Activated CD4-positive, CD25-positive, alpha-beta regulatory T cell (primary cell): ENCODE measurements at regions not wholly inside any gene's neighbourhood (a gene's known extent, or its start where the extent isn't known, plus 50 kb on each side); places are given as distances from the start of the nearest gene placed in this dataset.

ENCODE experiments used
- DNase-seq, 4 experiments: peaks; one replicate each; lab custom pipeline; 2025; lab: John Stamatoyannopoulos, UW

DNA sequence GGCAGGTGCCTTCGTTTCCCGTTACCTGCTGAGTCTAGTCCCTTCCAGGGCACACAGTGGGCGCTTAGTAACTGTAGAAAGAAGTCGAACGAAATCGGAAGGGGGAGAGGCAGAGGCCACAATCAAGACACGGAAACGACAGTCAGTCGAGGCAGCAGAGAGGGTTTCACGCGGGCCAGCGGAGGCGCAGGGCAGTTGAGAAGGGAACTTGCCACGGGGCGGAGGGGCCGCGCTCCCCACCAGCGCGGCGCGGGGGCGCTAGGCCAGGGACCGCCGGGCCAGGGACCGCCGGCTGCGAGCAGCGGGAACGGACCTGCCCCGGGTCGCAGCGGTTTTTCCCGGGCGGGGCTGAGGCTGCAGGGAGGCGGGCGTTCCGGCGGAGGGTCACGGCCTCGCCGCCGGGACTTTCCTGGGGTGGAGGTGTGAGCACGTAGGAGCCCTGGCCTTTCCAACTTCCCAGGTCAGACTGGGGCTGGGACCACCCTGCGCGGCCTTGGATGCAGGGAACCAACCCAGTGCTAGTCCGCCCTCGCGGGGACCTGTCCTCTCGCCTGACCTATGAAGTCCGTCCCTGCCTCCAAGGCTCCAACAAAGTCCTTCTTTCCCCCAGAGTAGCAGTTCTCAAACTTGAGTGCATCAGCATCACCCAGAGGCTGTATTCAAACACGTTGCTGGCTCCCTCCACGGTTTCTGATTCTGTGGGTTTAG is 150.1 kb upstream of the FGGY start:
- DNase-seq: peak in 3 of 4 experiments; percentile 7 to 30 (median 9)

DNA sequence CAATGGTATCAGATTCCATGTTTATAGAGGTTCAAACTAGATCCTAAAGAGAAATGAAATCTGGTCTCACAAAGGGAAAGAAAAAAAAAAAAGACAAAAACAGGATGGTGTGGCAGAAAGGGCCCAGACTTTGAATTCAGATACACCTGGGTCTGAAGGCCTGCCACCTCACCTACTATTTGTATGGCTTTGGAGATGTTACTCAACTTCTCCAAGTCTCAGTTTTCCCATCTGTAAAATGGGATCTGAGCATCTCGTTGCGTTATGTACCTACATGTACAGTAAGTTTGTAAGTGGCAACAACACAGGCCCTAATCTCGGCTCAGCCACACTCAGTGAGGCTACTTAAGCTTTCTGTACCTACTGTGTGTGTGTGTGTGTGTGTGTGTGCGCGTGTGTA is 147.5 kb upstream of the FGGY start:
- no peak for DNase-seq

DNA sequence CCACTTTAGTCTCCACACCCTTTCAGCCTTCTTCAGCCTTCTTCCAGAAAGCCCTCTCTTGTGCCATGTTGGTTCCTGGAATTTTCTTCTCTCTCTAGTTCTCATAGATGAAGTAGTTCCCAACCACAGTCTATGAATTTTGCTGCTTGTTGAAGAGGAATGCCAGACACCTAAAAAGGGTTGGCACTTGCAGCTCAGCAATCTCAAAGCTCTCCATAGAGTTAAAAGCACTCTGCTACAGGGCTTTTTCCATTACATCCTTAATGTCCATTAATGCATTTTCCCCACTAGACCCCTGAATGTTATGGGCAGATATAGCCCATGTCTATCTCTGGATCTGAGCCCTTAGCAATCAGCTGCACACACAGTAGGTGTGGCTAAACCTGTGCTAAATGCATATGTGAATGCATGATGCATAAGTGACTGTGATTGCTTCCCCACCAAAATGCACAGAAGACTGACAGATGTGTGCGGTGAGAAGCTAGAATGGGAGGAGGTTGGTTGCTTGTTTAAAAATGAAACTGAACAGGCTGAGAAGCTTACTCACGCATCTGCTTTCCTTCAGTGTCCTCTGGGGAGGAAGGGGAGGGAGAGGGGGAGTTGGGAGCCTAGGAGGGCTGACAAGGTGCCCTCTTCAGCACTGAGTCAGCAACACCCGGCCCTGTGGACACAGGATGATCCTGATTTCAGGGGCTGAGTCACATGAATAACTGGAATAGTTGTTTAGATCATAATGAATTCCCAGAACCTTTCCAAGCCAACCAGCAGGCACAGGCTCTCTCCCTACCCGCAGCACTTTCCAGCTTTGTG is 146.1 kb upstream of the FGGY start:
- no peak for DNase-seq

DNA sequence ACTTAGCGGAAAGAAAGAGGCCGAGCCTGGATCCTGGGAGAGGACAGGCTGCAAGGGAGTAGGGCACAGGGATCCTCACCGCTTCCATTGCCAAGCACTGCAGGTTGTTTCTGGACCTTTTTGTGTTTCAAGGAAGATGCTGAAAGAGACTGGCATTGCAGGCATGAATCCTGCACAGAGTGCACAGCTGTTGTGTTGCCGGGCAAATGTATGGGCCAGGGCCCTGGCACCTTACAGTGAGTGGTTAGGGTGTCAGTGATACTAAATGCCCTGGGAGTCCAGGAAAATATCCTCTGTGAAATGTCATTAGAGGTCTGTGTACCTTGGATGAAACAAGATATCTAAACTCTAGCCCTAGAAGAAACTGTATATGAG is 145.5 kb upstream of the FGGY start:
- no peak for DNase-seq

DNA sequence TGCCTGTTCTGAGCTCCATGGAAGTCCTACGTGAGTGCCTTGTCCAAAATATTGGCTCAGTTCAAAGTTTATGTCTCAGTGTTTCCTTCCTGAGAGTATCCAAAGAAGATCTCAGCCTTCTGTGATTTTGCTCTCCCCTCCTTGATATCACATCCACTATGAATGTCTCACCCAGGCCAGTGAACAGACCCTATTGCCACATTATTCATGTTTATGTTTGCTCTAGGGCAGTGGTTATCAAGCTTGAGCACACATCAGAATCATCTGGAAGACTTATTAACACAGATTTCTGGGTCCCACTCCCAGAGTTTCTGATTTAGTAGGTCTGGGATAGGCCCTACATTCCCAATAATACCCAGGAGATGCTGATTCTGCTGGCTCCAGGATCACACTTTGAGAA is 145.0 kb upstream of the FGGY start:
- no peak for DNase-seq

DNA sequence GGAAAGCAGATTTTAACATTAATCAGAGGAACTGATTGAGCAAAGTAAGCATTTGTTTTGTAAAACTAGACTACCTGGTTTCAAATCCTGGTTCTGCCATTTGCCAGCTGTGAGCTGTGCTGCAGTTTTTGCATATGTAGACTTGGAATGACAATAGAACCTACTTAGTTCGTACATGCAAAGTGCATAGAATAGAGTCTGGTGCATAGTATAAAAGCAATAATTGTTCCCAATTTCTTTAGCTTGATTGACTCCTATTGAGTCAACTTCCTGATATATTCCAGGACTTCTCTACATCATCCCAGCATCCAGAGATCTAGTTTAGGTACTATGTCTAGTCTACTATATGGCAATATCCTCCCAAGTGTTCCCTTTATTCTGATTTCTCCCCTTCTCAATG is 144.4 kb upstream of the FGGY start:
- no peak for DNase-seq

DNA sequence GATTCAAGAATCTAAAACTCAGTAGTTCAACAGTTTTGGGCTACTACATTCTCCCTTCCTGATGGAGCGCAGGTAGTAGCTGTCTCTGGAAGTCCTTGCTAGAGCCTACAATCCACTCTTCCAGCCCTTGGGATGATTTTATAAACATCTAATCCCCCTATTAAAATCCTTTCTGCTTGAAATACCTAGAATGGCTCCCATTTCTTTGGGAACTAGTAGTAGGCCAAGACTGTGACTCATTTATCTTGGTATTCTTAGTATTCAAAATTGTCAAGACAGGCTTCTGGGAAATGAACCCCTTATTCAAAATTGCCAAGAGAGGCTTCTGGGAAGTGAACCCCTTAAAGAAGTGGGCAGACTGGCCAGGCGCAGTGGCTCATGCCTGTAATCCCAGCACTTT is 142.5 kb upstream of the FGGY start:
- no peak for DNase-seq

DNA sequence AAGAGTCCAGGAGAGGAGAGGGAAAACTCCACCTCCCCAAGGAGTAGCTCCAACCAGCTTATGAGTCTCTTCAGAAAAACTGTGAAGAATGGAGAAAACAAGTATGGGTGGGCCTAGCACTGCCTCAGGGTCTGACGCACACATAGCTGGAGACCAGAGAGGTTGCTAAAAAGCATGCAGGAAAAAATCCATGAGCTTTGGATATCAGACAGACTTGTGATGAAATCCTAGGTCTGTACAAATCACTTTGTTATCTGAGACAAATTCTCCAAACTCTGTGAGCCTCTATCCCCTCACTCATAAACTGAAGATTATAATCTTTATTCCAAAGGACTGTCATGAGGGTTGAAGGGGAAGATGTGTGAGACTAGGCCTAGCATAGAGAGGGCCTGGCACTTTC is 141.5 kb upstream of the FGGY start:
- DNase-seq: no peak

DNA sequence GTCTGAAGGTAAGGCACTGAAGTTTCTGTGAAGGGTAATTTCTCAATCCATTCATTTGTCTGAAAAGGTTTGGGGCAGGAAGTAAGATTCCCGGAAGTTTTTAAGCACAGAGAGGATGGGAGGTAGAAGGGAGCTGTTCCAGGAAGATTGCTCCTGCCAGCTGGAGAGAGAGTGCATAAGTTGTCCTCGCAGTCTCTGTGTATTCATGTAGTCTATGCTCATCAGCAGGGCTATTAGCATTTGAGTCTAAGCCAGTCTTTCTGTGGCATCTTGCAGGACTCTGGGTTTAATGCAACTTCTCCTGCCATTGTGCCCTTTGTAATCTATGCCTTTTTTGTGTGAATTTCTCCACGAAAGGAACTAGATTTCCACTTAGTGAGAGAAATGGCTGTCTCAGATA is 140.8 kb upstream of the FGGY start:
- DNase-seq: no peak

DNA sequence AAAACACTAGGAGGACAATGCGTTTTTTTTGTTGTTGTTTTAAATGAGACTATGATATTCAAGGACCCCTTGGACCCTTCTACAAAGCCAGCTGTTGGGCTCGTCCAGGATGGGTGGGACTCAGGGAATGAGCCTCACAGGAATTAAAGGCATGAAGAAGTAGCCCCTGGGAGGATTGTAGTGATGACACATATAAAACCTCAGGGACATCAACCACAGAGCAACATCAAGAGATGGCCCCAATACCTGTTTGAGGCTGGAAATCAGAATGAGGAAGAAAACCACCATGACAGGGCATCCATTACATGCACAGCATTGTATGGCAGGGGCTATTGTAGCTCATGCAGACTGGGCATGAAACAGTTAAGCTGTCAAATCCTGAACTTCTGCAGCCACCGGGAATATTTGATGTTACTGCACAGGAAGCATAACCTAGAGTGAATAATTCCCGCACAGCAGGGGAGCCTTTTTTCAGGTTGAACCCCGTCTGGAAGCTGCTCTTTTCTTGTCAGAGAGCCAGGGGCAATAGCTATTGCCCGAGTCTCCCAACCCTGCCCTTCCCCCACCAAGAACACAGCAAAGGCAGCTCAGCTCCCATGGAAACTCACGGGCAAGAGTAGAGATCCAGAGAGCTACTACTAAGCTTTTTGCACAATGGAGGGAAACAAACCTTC is 140.2 kb upstream of the FGGY start:
- DNase-seq: no peak

DNA sequence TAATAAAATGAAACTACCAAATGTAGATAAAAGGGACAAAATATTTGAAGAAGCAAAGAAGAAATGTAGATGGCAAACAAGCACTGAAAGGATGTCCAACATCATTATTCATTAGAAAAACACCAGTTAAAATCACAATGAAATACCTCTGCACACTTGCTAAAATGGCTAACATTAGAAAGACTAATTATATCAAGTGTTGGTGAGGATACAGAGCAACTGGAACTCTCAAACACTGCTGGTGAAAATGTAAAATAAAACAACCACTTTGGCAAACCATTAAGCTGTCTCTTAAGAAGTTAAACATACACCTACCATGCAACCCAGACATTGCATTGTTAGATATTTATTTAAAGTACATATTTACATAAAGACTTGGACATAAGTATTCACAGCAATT is 138.6 kb upstream of the FGGY start:
- no peak for DNase-seq

DNA sequence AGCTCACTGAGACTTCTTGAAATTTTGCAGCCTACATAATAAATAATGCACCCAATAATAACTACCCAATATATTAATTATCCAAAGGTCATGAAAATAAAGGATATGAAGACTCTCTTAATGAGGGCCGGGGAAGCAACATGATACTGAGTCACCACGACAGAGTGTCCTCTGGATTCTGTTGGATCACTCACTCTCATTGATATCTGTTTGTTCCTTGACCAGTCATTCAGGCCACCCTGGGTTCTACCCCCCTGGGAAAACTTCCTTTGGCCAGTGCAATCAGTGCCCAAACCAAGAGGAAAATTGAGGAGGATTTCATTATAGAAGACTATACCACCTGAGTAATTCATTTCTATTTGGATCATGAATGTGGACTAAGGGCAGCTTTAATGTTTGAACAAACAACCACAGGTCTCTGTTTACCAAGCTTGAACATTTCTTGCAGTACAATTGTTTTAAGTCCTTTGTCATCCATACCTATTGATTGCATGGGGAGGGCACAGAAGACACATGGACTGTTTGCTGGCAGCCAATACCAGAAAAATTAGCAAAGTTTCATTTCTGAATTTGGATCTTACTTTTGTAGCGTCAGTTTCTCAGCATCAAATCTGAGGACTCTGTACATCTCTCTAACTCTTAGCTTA is 137.2 kb upstream of the FGGY start:
- no peak for DNase-seq

DNA sequence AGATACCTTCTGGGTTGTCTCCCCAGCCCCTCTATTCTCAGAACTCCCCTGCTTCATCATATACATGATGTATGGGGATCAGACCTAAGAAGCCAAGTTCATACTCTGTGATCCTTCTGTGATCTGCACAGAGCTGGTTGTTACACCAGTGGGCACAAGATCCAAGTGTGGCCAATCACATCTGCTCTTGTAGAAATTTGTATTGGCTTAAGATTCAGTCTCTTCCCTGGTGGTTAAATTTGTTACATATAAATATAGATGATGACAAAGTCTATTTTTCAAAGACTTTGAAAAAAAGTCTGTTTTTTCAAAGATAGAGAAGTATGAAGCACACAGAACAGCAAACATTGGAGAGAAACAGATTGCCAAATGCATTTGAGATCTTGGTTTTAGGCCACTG is 135.8 kb upstream of the FGGY start:
- no peak for DNase-seq

DNA sequence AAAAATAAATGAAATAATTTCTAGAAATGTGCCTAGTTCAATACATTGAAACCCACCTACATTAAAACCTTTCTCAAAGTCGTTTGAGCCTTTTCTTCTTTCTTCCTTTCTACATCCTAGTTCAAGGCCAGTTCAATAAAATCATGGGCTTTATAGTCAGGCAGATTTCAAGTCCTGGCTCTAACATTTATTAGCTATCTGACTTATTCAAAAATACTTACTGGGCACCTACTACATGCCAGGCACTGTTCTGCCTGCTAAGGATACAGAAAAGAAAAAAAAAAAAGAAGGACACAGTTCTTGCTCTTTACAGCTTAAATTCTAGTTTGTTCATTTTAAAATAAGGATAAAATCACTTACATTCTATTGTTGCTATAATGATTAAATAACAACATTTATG is 134.2 kb upstream of the FGGY start:
- no peak for DNase-seq

DNA sequence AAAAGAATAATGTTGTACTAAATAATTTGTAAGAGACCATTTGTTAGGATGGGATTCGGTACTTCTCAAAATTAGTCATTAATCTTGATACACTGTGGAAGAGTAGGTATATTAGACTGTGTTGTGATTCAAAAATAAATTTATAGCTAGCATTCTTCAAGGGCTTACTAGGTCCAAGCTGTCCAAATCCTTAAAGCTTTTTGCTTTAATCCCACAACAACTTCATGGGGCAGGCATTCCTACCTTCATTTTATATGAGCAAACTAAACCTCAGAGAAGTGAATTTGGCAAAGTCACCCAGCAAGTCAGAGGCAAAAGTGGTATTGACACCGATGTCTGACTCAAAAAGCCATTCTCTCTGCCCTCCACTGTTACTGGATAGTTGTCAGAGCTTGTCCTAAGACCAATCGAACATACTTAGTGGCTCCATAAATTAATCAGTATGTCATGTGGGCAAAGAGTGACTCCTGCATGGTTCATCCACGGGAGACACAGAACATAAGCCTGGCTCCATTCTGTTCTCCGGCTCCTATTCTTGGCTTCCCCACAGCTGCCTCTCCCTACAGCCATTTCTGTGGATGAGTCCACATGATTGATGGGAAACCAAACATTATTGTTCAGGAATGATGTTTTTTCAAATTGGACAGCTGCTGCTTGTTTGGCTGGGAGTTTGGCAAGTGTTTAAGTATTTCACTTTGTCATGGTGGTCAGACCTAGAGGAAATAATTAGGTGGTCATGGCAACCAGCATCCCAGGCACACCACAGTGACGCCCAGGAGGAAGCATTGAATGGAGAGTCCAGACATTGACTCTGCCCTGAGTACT is 133.4 kb upstream of the FGGY start:
- no peak for DNase-seq

DNA sequence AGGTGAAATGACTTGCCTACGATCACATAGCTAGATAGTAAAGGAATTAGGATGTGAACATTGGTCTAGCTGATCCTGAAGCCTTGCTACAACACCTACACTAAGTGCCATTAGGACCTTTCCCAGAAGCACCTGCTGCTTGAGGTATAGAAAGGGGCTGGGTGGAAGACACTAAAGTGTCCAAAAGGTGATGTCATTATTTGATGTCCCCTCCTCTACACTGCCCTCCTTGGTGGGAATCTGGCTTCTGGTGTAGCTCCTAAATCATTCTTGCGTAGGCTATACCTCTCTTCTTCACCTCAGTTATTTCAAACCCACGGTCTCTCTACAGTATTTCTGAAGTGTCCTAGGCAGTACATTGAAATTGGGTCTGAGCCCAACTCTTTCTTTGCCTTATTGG is 132.5 kb upstream of the FGGY start:
- DNase-seq: no peak

DNA sequence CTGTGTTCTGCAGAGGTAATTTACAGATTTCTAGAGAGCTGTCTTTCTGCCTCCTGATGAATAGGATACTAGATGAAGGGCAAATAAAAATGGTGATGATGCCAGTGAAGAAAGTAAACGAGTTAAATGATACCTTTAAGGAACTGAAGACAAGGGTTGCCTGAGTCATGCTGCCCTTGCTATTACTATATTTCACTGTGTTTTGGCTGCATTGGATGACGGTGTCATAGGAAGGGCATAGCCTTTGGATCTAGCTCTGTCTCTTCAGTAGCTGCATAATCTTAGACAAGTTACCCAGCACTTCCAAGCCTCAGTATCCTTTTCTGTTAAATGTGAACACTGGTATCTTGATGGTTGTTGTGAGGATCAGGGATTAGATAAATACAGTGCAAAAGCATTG is 131.5 kb upstream of the FGGY start:
- DNase-seq: no peak

DNA sequence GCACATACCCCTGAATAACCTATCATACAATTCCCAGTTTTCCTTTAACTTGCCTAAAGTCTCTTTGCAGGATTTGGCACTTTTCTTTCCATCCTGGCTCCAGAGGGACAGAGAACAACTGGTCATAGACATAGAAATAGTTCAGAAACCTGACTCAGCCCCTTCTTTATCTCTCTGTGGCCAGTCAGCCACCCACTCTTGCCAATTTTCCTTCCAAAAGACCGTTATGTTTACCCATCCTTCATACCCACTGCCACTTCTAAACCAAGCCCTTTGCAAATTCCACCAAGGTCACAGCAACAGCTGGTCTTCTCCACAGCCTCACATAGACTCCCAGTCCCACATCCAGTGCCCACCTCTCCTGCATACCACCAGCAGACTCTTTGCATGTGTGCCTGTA is 127.2 kb upstream of the FGGY start:
- no peak for DNase-seq

DNA sequence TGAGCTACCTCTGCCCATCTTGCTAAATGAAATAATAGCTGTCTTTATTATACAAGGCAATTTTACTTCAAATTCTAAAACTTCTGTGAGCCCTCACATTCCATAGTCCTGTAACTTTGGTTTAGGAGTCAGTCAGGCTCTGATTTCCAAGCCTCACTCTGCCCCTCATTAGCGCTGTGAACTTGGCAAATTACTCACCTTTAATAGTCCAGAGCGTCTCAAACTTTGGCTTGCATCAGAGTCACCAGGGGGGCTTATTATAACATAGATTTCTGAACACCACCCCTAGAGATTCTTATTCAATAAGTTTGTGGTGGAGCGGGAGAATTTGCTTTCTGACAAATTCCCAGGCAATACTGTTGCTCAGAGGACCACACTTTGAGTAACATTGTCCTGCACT is 126.2 kb upstream of the FGGY start:
- no peak for DNase-seq

DNA sequence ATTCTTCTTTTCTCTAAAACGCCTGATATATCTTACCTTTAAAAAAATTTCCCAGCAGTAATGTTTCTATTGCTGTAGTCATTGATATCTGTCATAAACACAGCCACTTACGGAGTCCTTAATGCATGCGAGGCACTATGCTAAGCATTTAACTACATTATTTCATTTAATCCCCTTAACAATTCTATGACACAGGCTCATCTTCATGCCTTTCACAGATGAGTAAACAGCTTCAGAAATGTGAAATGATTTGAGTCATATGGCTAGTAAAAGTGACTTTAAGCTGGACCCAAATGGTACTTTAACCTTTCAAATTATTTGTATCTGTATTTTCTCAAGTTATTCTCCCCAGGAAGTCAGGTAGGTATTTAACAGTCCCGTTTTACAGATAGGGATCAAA is 125.1 kb upstream of the FGGY start:
- no peak for DNase-seq

DNA sequence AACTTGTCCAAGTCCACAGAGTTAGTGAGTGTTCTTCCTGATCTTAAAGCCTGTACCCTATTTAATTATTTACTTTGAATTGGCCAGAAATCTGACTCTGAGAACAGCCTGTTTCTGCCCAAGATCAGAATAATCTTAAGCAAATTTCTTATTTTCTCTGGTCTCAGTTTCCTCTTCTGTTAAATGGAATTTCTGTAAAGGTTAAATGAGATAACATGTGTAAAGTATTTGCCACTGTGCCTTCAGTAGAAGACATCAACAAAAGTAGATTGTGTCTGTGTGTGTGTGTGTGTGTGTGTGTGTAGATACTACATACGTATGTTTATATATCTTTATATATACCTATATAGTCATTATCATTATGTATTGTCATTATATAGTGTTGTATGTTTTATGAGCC is 124.2 kb upstream of the FGGY start:
- no peak for DNase-seq

DNA sequence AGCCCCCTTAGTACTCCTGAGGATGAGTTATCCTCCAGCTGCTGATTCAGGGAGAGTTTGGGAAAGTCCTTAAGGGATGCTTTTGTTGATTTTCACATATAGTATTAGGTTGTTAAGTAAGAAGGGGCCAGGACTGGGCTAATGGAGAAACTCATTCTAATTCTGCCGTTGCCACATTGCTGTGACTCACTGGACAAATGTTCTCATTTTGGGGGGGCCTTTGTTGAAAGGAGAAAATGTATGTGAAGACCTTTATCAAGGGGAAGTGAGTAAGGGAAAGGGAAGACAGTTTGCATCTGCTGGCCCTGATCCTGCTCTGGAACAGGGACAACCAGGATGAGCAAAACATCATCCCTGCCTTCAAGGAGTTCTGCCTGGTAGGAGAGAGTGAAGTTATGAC is 123.2 kb upstream of the FGGY start:
- DNase-seq: no peak
